ENCODE measurements at regions not wholly inside any gene's neighbourhood (a gene's known extent, or its start where the extent isn't known, plus 50 kb on each side); places are given as distances from the start of the nearest gene placed in this dataset.

GRCh38 chr5:98419825-98420224, 353.6 kb upstream of the RGMB start:
- Histone ChIP-seq H3K9me3 (ENCODE audit: control insufficient read depth in 2 of 2, insufficient read depth in 1 of 2, low read depth in 1 of 2, low read length in 1 of 2) (peaks cover 0 to 5% of the 10 kb centered on the region in 2 donors), H3K27ac (ENCODE audit: low read depth in 1 of 3, low read length in 2 of 3) (no peak overlapping the region), H3K27me3 (ENCODE audit: control insufficient read depth in 3 of 3, insufficient read depth in 3 of 3, low read length in 3 of 3) (no peaks in the 10 kb centered on the region), H3K4me1 (ENCODE audit: control insufficient read depth in 3 of 3, insufficient read depth in 2 of 3, low read depth in 1 of 3, low read length in 2 of 3) (no peaks in the 10 kb centered on the region), H3K36me3 (ENCODE audit: control insufficient read depth in 3 of 3, insufficient read depth in 2 of 3, low read depth in 1 of 3, low read length in 3 of 3) (no peaks in the 10 kb centered on the region), H3K4me3 (ENCODE audit: low read depth in 1 of 3, low read length in 3 of 3) (no peak overlapping the region)
- WGBS, 3 donors = 7 to 43% (median 10%) methylated on average over 1 of the region's 1 CpG
- DNase-seq (peak; percentile 37 to 43), FAIRE-seq (no peak)

DNA sequence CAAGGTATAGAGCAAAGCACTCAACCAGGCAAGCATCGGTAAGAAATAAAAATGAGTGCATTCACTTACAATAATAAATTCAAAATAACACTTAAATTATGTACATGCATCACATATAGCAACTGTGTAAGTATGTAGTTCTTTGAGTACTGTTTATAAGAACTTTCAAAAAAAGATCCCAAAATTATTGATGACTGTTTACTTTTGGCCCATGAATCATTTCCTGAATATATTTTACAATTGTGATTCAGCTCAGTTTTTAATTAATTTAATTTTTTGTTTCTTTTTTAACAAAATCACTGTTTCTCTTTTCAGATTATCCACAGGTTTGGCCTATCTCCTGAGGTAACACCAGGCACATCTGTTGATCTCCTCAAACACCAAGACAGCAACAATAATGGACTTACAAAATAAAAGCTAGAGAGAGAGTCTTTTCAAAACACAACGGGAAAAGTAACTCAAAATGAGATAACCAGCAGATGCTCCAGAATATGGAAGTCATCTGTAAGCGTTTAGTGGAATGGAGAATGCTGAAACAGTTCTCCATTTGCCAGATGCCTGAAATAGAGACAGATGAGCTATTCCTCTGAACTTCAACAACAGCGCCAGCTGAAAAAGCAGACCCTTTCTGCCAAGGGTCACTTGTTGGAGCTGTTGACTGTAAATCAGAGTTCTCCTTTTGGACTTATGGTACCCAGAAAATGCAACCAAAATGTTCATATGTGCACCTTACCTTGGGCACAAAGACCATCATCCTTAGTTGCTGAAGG, 348.6 kb upstream of the RGMB start:
- FAIRE-seq (no peak), DNase-seq (no peak)
- no peak overlapping the region for H3K27ac ChIP-seq (ENCODE audit: low read depth in 1 of 3, low read length in 2 of 3)
- 70 to 91% (median 83%) methylated on average over 4 of the region's 4 CpGs for WGBS, 3 donors
- no peaks in the 10 kb centered on the region for H3K27me3 ChIP-seq (ENCODE audit: control insufficient read depth in 3 of 3, insufficient read depth in 3 of 3, low read length in 3 of 3)
- no peak overlapping the region for H3K4me3 ChIP-seq (ENCODE audit: low read depth in 1 of 3, low read length in 3 of 3)
- no peaks in the 10 kb centered on the region for H3K9me3 ChIP-seq (ENCODE audit: control insufficient read depth in 2 of 2, insufficient read depth in 1 of 2, low read depth in 1 of 2, low read length in 1 of 2)
- H3K36me3 ChIP-seq (ENCODE audit: control insufficient read depth in 3 of 3, insufficient read depth in 2 of 3, low read depth in 1 of 3, low read length in 3 of 3) = no peaks in the 10 kb centered on the region
- peaks cover 0 to 7% (median 0%) of the 10 kb centered on the region in 3 donors for H3K4me1 ChIP-seq (ENCODE audit: control insufficient read depth in 3 of 3, insufficient read depth in 2 of 3, low read depth in 1 of 3, low read length in 2 of 3)

- Histone ChIP-seq H3K27ac (ENCODE audit: low read depth in 1 of 3, low read length in 2 of 3) (no peak overlapping the region), H3K4me3 (ENCODE audit: low read depth in 1 of 3, low read length in 3 of 3) (no peak overlapping the region), H3K9me3 (ENCODE audit: control insufficient read depth in 2 of 2, insufficient read depth in 1 of 2, low read depth in 1 of 2, low read length in 1 of 2) (no peaks in the 10 kb centered on the region), H3K4me1 (ENCODE audit: control insufficient read depth in 3 of 3, insufficient read depth in 2 of 3, low read depth in 1 of 3, low read length in 2 of 3) (peaks cover 0 to 7% (median 0%) of the 10 kb centered on the region in 3 donors), H3K27me3 (ENCODE audit: control insufficient read depth in 3 of 3, insufficient read depth in 3 of 3, low read length in 3 of 3) (no peaks in the 10 kb centered on the region), H3K36me3 (ENCODE audit: control insufficient read depth in 3 of 3, insufficient read depth in 2 of 3, low read depth in 1 of 3, low read length in 3 of 3) (no peaks in the 10 kb centered on the region)
- DNase-seq (no peak), FAIRE-seq (no peak)
These were observed 347.8 kb upstream of the RGMB start for GRCh38 chr5:98425640-98426039.

GRCh38 chr5:98428806-98429205, 344.7 kb upstream of the RGMB start:
- FAIRE-seq (no peak), DNase-seq (peak; percentile 57 to 63)
- Histone ChIP-seq H3K4me1 (ENCODE audit: control insufficient read depth in 3 of 3, insufficient read depth in 2 of 3, low read depth in 1 of 3, low read length in 2 of 3) (peaks cover 0 to 7% (median 0%) of the 10 kb centered on the region in 3 donors), H3K27ac (ENCODE audit: low read depth in 1 of 3, low read length in 2 of 3) (no peak overlapping the region), H3K36me3 (ENCODE audit: control insufficient read depth in 3 of 3, insufficient read depth in 2 of 3, low read depth in 1 of 3, low read length in 3 of 3) (no peaks in the 10 kb centered on the region), H3K27me3 (ENCODE audit: control insufficient read depth in 3 of 3, insufficient read depth in 3 of 3, low read length in 3 of 3) (no peaks in the 10 kb centered on the region), H3K9me3 (ENCODE audit: control insufficient read depth in 2 of 2, insufficient read depth in 1 of 2, low read depth in 1 of 2, low read length in 1 of 2) (no peaks in the 10 kb centered on the region), H3K4me3 (ENCODE audit: low read depth in 1 of 3, low read length in 3 of 3) (no peak overlapping the region)
- WGBS, 3 donors = 21 to 34% (median 23%) methylated on average over 4 of the region's 4 CpGs

DNA sequence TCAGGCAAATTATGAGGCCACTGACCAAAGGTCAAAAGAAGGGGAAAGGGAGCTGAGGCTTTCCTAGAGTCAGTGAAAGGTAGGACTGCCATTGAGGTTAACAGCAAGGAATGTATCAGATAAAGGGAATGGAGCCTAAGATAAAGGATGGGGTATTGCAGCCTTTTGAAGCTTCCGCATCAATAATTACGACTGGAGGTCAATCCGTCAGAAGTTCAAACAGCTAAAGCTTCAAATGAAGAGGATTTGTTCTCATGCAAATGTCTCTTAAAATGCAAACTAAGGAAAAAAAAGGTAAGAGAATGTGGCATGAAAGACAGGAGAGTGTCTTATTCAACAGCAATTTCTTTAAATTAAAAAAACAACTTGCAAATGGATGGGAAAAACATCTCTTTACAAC, 341.1 kb upstream of the RGMB start:
- Histone ChIP-seq H3K27me3 (ENCODE audit: control insufficient read depth in 3 of 3, insufficient read depth in 3 of 3, low read length in 3 of 3) (no peaks in the 10 kb centered on the region), H3K36me3 (ENCODE audit: control insufficient read depth in 3 of 3, insufficient read depth in 2 of 3, low read depth in 1 of 3, low read length in 3 of 3) (no peaks in the 10 kb centered on the region), H3K4me3 (ENCODE audit: low read depth in 1 of 3, low read length in 3 of 3) (no peak overlapping the region), H3K9me3 (ENCODE audit: control insufficient read depth in 2 of 2, insufficient read depth in 1 of 2, low read depth in 1 of 2, low read length in 1 of 2) (peaks cover 0 to 27% of the 10 kb centered on the region in 2 donors), H3K4me1 (ENCODE audit: control insufficient read depth in 3 of 3, insufficient read depth in 2 of 3, low read depth in 1 of 3, low read length in 2 of 3) (peaks cover 0 to 7% (median 0%) of the 10 kb centered on the region in 3 donors), H3K27ac (ENCODE audit: low read depth in 1 of 3, low read length in 2 of 3) (no peak overlapping the region)
- 85 to 89% (median 86%) methylated on average over 3 of the region's 3 CpGs for WGBS, 3 donors
- DNase-seq (peak in 1 of 2 donors; percentile 22), FAIRE-seq (no peak)

DNA sequence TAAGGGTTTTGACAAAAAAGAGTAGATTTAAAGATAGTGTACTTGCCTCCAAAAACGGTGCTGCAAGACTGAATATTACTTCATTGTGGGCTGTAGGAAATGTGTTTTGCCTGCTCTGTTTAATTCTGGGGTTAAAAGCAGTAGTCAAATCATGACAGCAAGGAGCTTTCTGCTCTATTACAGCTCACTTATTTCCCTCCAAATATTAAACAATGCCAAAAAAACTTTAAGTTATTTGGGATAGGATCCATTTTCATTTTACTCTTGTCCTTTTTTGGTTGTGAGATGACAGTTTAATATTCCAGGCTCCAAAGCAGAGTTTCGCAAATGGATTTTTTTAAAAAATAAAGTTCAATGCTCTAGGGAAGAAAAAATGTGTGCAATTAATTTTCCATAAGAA, 340.4 kb upstream of the RGMB start:
- WGBS, 3 donors = 49 to 81% (median 65%) methylated on average over 2 of the region's 2 CpGs
- DNase-seq = no peak
- no peak for FAIRE-seq

DNA sequence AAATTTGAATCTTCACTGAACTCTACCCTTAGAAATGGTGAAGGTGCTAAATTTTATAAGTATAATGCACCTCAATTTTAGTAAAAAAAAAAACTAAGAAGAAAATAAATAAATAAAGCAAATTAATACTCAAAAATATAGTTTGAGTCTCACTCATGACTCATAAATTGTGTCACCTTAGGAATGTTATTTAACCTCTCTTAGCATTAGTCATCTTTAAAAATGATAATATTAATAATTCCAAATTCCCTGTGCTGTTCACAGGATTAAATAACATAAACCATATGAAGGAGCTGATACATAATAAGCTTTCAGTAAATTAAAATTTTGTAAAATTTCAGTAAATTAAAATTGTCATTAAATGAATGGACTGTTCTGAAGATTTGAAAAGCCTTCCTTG, 339.8 kb upstream of the RGMB start:
- H3K4me1 ChIP-seq (ENCODE audit: control insufficient read depth in 3 of 3, insufficient read depth in 2 of 3, low read depth in 1 of 3, low read length in 2 of 3) = peaks cover 0 to 3% (median 0%) of the 10 kb centered on the region in 3 donors
- H3K27ac ChIP-seq (ENCODE audit: low read depth in 1 of 3, low read length in 2 of 3) = no peak overlapping the region

More for the DNA sequence above, 340.4 kb upstream of the RGMB start:
- Histone ChIP-seq H3K4me1 (ENCODE audit: control insufficient read depth in 3 of 3, insufficient read depth in 2 of 3, low read depth in 1 of 3, low read length in 2 of 3) (peaks cover 0 to 6% (median 0%) of the 10 kb centered on the region in 3 donors), H3K9me3 (ENCODE audit: control insufficient read depth in 2 of 2, insufficient read depth in 1 of 2, low read depth in 1 of 2, low read length in 1 of 2) (peaks cover 0 to 27% of the 10 kb centered on the region in 2 donors), H3K27me3 (ENCODE audit: control insufficient read depth in 3 of 3, insufficient read depth in 3 of 3, low read length in 3 of 3) (no peaks in the 10 kb centered on the region), H3K4me3 (ENCODE audit: low read depth in 1 of 3, low read length in 3 of 3) (no peak overlapping the region), H3K36me3 (ENCODE audit: control insufficient read depth in 3 of 3, insufficient read depth in 2 of 3, low read depth in 1 of 3, low read length in 3 of 3) (no peaks in the 10 kb centered on the region), H3K27ac (ENCODE audit: low read depth in 1 of 3, low read length in 2 of 3) (no peak overlapping the region)

GRCh38 chr5:98436667-98437066, 336.8 kb upstream of the RGMB start:
- H3K4me1 ChIP-seq (ENCODE audit: control insufficient read depth in 3 of 3, insufficient read depth in 2 of 3, low read depth in 1 of 3, low read length in 2 of 3) = no peaks in the 10 kb centered on the region
- FAIRE-seq (no peak), DNase-seq (no peak)
- no peak overlapping the region for H3K27ac ChIP-seq (ENCODE audit: low read depth in 1 of 3, low read length in 2 of 3)
- H3K36me3 ChIP-seq (ENCODE audit: control insufficient read depth in 3 of 3, insufficient read depth in 2 of 3, low read depth in 1 of 3, low read length in 3 of 3) = no peaks in the 10 kb centered on the region
- H3K4me3 ChIP-seq (ENCODE audit: low read depth in 1 of 3, low read length in 3 of 3) = no peak overlapping the region
- H3K27me3 ChIP-seq (ENCODE audit: control insufficient read depth in 3 of 3, insufficient read depth in 3 of 3, low read length in 3 of 3) = no peaks in the 10 kb centered on the region
- WGBS, 3 donors = 82 to 90% (median 82%) methylated on average over 3 of the region's 3 CpGs
- peaks cover 0 to 47% of the 10 kb centered on the region in 2 donors for H3K9me3 ChIP-seq (ENCODE audit: control insufficient read depth in 2 of 2, insufficient read depth in 1 of 2, low read depth in 1 of 2, low read length in 1 of 2)

More for the DNA sequence above, 339.8 kb upstream of the RGMB start:
- H3K4me3 ChIP-seq (ENCODE audit: low read depth in 1 of 3, low read length in 3 of 3) = no peak overlapping the region
- DNase-seq = no peak
- H3K27me3 ChIP-seq (ENCODE audit: control insufficient read depth in 3 of 3, insufficient read depth in 3 of 3, low read length in 3 of 3) = no peaks in the 10 kb centered on the region
- no peaks in the 10 kb centered on the region for H3K36me3 ChIP-seq (ENCODE audit: control insufficient read depth in 3 of 3, insufficient read depth in 2 of 3, low read depth in 1 of 3, low read length in 3 of 3)
- peaks cover 0 to 27% of the 10 kb centered on the region in 2 donors for H3K9me3 ChIP-seq (ENCODE audit: control insufficient read depth in 2 of 2, insufficient read depth in 1 of 2, low read depth in 1 of 2, low read length in 1 of 2)
- FAIRE-seq = no peak

DNA sequence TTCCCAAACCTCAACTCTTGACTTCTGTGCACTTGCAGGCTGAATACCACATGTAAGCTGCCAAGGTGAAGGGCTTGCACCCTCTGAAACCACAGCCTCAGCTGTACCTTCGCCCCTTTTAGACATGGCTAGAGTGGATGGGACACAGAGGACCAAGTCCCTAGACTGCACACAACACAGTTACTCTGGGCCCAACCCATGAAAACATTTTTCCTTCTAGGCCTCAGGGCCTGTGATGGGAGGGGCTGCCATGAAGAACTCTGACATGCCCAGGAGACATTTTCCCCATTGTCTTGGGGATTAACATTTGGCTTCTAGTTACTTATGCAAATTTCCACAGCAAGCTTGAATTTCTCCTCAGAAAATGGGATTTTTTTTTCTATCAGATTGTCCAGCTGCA, 331.0 kb upstream of the RGMB start:
- FAIRE-seq = no peak
- WGBS, 3 donors = 76 to 84% (median 78%) methylated on average over 1 of the region's 1 CpG
- no peak overlapping the region for H3K4me3 ChIP-seq (ENCODE audit: low read depth in 1 of 3, low read length in 3 of 3)

More for the DNA sequence above, 331.0 kb upstream of the RGMB start:
- no peaks in the 10 kb centered on the region for H3K27me3 ChIP-seq (ENCODE audit: control insufficient read depth in 3 of 3, insufficient read depth in 3 of 3, low read length in 3 of 3)
- no peaks in the 10 kb centered on the region for H3K36me3 ChIP-seq (ENCODE audit: control insufficient read depth in 3 of 3, insufficient read depth in 2 of 3, low read depth in 1 of 3, low read length in 3 of 3)
- no peak overlapping the region for H3K27ac ChIP-seq (ENCODE audit: low read depth in 1 of 3, low read length in 2 of 3)
- H3K4me1 ChIP-seq (ENCODE audit: control insufficient read depth in 3 of 3, insufficient read depth in 2 of 3, low read depth in 1 of 3, low read length in 2 of 3) = no peaks in the 10 kb centered on the region
- DNase-seq = no peak
- peaks cover 0 to 39% of the 10 kb centered on the region in 2 donors for H3K9me3 ChIP-seq (ENCODE audit: control insufficient read depth in 2 of 2, insufficient read depth in 1 of 2, low read depth in 1 of 2, low read length in 1 of 2)
